Ovary (tissue), 3 donors: ENCODE measurements at regions not wholly inside any gene's neighbourhood (a gene's known extent, or its start where the extent isn't known, plus 50 kb on each side); places are given as distances from the start of the nearest gene placed in this dataset.

Experiments
- POLR2A ChIP-seq: fragments of 450-650 bp; IDR thresholded peaks from one replicate; pipeline ENCODE4 v1.6.1; 2017; ENCODE audit warnings: antibody characterized with exemption, mild to moderate bottlenecking, moderate library complexity
- TF ChIP-seq, protein P1 (sequence below), 3 donors: fragments of 450-650 bp in 2 of 3; fragments of 200-600 bp in 1 of 3; IDR thresholded peaks; one replicate each; pipeline versions ENCODE4 v1.5.1 to v1.8.0; 2016 to 2022; ENCODE audit warnings: antibody characterized with exemption in 3 of 3, mild to moderate bottlenecking in 1 of 3
- donor health status: DM: no; HTN: no; CAD: no.

DNA sequence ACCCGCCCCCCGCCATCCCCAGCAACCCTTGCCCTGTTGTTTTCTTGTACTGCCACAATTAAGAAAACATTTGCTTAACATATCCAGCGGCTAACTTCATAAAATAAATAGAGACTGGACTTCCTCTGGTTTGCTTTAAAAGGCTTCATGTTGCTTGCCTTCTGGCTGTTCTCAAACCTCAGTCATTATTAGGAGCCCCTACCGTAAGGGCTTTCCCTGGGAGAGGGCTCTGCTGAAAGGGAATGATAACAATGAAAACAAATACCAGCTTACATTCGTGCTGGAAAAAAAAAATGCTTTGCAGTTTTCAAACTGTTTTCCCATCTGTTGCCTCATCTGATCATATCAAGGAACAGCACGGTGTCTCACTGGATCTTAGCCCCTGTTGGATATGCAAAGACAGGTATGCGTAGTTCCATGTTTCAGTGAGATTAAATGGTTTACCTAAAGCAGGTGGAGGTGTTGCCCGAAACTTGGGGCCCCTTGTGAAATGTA, 77.2 kb upstream of the VGLL4 start:
- TF ChIP-seq, protein P1, sequence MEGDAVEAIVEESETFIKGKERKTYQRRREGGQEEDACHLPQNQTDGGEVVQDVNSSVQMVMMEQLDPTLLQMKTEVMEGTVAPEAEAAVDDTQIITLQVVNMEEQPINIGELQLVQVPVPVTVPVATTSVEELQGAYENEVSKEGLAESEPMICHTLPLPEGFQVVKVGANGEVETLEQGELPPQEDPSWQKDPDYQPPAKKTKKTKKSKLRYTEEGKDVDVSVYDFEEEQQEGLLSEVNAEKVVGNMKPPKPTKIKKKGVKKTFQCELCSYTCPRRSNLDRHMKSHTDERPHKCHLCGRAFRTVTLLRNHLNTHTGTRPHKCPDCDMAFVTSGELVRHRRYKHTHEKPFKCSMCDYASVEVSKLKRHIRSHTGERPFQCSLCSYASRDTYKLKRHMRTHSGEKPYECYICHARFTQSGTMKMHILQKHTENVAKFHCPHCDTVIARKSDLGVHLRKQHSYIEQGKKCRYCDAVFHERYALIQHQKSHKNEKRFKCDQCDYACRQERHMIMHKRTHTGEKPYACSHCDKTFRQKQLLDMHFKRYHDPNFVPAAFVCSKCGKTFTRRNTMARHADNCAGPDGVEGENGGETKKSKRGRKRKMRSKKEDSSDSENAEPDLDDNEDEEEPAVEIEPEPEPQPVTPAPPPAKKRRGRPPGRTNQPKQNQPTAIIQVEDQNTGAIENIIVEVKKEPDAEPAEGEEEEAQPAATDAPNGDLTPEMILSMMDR (IDR thresholded peaks at IDR 0.05), result no peak
- no peak for TF ChIP-seq POLR2A
